ENCODE measurements at regions not wholly inside any gene's neighbourhood (a gene's known extent, or its start where the extent isn't known, plus 50 kb on each side); places are given as distances from the start of the nearest gene placed in this dataset.
"Not testable (repeated sequence)": the region's sequence is repeated elsewhere in the genome, so short reads cannot be mapped to it uniquely, and the experiment has no call there.

DNA sequence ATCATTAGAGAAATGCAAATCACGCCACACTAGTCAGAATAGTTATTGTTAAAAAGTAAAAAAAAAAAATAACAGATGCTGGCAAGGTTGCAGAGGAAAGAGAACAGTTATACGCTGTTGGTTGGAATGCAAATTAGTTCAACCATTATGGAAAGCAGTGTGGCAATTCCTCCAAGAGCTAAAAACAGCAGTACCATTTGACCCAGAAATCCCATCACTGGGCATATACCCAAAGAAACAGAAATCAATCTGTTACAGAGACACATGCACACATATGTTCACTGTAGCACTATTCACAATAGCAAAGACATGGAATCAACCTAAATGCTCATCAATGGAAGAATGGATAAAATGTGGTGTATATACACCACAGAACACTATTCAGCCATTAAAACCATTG lies 388.7 kb upstream of the FMR1 start:
- no peaks in the 10 kb centered on the region for H3K4me1 ChIP-seq
- TF ChIP-seq CTCF (IDR thresholded peaks at IDR 0.05), result no peak
- no peaks in the 10 kb centered on the region for H3K36me3 ChIP-seq
- H3K27me3 ChIP-seq, result no peaks in the 10 kb centered on the region
- H3K4me3 ChIP-seq, result no peak overlapping the region
- DNase-seq (ENCODE audit: low spot score), result no peak
- no peak overlapping the region for H3K27ac ChIP-seq
- H3K9me3 ChIP-seq, result no peaks in the 10 kb centered on the region

- no peaks in the 10 kb centered on the region for H3K36me3 ChIP-seq
- no peak overlapping the region for H3K27ac ChIP-seq
- H3K4me1 ChIP-seq, result no peaks in the 10 kb centered on the region
- no peak for DNase-seq (ENCODE audit: low spot score)
- no peak for TF ChIP-seq CTCF (IDR thresholded peaks at IDR 0.05)
- no peaks in the 10 kb centered on the region for H3K9me3 ChIP-seq
- no peaks in the 10 kb centered on the region for H3K27me3 ChIP-seq
- H3K4me3 ChIP-seq, result no peak overlapping the region
Observed at GRCh38 chrX:147533426-147533825, 378.3 kb upstream of the FMR1 start.

DNA sequence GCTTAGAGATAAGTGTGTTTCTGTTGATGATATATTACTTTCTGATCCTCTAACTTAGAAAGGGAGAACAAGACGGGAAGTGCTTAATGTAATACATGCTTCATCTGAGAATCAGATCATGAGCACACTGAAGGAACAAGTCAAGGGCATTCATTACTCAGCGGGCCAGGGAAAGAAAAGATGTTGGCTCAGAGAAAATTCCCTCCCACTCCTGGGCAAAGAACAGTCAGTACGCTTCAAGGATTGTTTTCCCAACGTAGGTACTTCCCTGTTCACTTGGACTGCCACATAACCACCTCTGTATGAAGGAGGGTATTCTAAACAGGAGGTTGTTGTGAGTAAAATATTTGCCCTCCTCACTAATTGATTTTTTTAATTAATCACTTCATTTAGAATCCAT lies 374.5 kb upstream of the FMR1 start:
- Histone ChIP-seq H3K27ac (no peak overlapping the region), H3K36me3 (no peaks in the 10 kb centered on the region), H3K4me1 (no peaks in the 10 kb centered on the region), H3K27me3 (no peaks in the 10 kb centered on the region), H3K4me3 (no peak overlapping the region), H3K9me3 (no peaks in the 10 kb centered on the region)
- no peak for TF ChIP-seq CTCF (IDR thresholded peaks at IDR 0.05)
- DNase-seq (ENCODE audit: low spot score), result no peak

DNA sequence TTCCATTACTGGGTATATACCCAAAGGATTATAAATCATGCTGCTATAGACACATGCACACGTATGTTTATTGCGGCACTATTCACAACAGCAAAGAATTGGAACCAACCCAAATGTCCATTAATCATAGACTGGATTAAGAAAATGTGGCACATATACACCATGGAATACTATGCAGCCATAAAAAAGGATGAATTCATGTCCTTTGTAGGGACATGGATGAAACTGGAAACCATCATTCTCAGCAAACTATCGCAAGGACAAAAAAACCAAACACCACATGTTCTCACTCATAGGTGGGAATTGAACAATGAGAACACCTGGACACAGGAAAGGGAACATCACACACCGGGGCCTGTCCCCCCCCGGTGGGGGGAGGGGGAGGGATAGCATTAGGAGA lies 363.7 kb upstream of the FMR1 start:
- H3K36me3 ChIP-seq; DNase-seq (ENCODE audit: low spot score); H3K27me3 ChIP-seq; H3K4me3 ChIP-seq; H3K4me1 ChIP-seq; H3K27ac ChIP-seq; H3K9me3 ChIP-seq: not testable (repeated sequence)

GRCh38 chrX:147550217-147550616 lies 361.5 kb upstream of the FMR1 start:
- no peak overlapping the region for H3K4me3 ChIP-seq
- DNase-seq (ENCODE audit: low spot score), result no peak
- H3K27me3 ChIP-seq, result no peaks in the 10 kb centered on the region
- H3K4me1 ChIP-seq, result no peaks in the 10 kb centered on the region
- TF ChIP-seq CTCF (IDR thresholded peaks at IDR 0.05), result peak in 1 of 2 donors; percentile 20
- H3K36me3 ChIP-seq, result no peaks in the 10 kb centered on the region
- no peaks in the 10 kb centered on the region for H3K9me3 ChIP-seq
- H3K27ac ChIP-seq, result no peak overlapping the region

DNA sequence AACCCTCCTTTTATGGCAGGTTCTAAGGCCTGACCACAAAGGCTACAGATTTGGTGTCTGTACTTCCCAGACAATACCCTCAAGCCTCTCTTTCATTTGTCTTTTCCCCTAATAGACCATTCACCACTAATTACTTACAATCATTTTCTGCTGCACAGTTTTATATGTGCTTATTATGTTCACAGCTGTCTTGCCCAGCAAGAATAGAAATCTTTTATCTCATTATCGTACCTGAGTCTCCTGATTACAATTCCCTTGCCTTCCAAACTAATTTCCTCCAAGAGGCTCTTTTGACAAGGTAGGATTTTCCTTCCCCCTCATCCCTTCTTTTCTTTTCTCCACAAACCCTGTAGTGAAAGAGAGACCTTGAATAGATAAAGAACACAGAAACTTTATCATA lies 352.5 kb upstream of the FMR1 start:
- H3K9me3 ChIP-seq, result no peaks in the 10 kb centered on the region
- H3K27ac ChIP-seq, result no peak overlapping the region
- no peaks in the 10 kb centered on the region for H3K27me3 ChIP-seq
- no peaks in the 10 kb centered on the region for H3K36me3 ChIP-seq
- no peak for DNase-seq (ENCODE audit: low spot score)
- H3K4me1 ChIP-seq, result no peaks in the 10 kb centered on the region
- no peak overlapping the region for H3K4me3 ChIP-seq
- no peak for TF ChIP-seq CTCF (IDR thresholded peaks at IDR 0.05)
